HL-60 (cell line): ENCODE measurements at regions not wholly inside any gene's neighbourhood (a gene's known extent, or its start where the extent isn't known, plus 50 kb on each side); places are given as distances from the start of the nearest gene placed in this dataset.

Source experiments
- DNase-seq, 2 experiments: peaks; one replicate each; pipeline ENCODE4 v3.0.0-alpha.2; 2010 to 2020; ENCODE audit warnings: low read depth in 1 of 2, low spot score in 1 of 2
- H3K27ac ChIP-seq: fragments of 250-450 bp; sonication (Bioruptor Pico); replicated peaks from 2 replicates; pipeline ENCODE4 v1.5.1; 2020; ENCODE audit warnings: mild to moderate bottlenecking, moderate library complexity
- H3K27me3 ChIP-seq: fragments of 250-450 bp; sonication (Bioruptor Pico); 2 replicates; pipeline ENCODE4 v1.5.1; 2021; ENCODE audit warnings: mild to moderate bottlenecking, moderate library complexity; ENCODE audit not compliant: insufficient read depth, poor library complexity, severe bottlenecking
- H3K4me3 ChIP-seq: replicated peaks from 2 replicates; pipeline ENCODE4 v1.5.1; 2011; ENCODE audit warnings: mild to moderate bottlenecking, control low read depth, low read length; ENCODE audit not compliant: insufficient read depth
- GABPA ChIP-seq: IDR thresholded peaks from 2 replicates; pipeline ENCODE4 v1.6.1; 2012; ENCODE audit warnings: low read depth
- POLR2AphosphoS5 ChIP-seq: IDR thresholded peaks from 2 replicates; pipeline ENCODE4 v1.6.1; 2012; ENCODE audit warnings: low read depth
- SPI1 ChIP-seq: IDR thresholded peaks from 2 replicates; pipeline ENCODE4 v1.6.1; 2012; ENCODE audit warnings: low read depth, mild to moderate bottlenecking, borderline replicate concordance
- TF ChIP-seq, protein P1 (sequence below): IDR thresholded peaks from 2 replicates; pipeline ENCODE4 v1.6.1; 2012; ENCODE audit warnings: low read depth; ENCODE audit not compliant: insufficient replicate concordance
- TF ChIP-seq, protein P2 (sequence below): IDR thresholded peaks from one replicate; pipeline ENCODE4 v1.5.1; 2011; ENCODE audit warnings: low read length, control low read depth, inconsistent platforms; ENCODE audit not compliant: insufficient read depth

DNA sequence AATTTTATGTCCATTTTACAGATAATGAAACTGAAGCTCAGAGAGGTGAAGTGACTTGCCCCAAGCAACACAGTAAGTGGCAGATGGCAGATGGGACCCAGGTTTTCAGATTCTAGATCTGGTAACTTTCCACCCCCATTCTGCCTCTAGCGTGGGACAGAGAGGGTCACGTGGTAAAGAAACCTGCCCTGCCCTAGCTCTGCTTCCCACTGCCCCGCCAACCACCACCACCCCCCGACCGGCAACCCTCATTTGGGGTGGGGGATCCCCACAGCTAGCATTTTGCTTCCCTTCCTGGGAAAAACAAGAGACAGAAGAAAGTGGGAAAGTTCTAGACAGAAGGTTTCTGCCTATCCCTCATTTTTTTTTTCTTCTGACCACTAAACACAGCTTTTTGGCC, 172.5 kb downstream of the ACTL7B start:
- no peak overlapping the region for H3K4me3 ChIP-seq
- H3K27me3 ChIP-seq: no peaks in the 10 kb centered on the region
- TF ChIP-seq, protein P1, sequence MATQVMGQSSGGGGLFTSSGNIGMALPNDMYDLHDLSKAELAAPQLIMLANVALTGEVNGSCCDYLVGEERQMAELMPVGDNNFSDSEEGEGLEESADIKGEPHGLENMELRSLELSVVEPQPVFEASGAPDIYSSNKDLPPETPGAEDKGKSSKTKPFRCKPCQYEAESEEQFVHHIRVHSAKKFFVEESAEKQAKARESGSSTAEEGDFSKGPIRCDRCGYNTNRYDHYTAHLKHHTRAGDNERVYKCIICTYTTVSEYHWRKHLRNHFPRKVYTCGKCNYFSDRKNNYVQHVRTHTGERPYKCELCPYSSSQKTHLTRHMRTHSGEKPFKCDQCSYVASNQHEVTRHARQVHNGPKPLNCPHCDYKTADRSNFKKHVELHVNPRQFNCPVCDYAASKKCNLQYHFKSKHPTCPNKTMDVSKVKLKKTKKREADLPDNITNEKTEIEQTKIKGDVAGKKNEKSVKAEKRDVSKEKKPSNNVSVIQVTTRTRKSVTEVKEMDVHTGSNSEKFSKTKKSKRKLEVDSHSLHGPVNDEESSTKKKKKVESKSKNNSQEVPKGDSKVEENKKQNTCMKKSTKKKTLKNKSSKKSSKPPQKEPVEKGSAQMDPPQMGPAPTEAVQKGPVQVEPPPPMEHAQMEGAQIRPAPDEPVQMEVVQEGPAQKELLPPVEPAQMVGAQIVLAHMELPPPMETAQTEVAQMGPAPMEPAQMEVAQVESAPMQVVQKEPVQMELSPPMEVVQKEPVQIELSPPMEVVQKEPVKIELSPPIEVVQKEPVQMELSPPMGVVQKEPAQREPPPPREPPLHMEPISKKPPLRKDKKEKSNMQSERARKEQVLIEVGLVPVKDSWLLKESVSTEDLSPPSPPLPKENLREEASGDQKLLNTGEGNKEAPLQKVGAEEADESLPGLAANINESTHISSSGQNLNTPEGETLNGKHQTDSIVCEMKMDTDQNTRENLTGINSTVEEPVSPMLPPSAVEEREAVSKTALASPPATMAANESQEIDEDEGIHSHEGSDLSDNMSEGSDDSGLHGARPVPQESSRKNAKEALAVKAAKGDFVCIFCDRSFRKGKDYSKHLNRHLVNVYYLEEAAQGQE: no peak
- no peak for TF ChIP-seq GABPA
- DNase-seq: no peak
- no peak overlapping the region for H3K27ac ChIP-seq

DNA sequence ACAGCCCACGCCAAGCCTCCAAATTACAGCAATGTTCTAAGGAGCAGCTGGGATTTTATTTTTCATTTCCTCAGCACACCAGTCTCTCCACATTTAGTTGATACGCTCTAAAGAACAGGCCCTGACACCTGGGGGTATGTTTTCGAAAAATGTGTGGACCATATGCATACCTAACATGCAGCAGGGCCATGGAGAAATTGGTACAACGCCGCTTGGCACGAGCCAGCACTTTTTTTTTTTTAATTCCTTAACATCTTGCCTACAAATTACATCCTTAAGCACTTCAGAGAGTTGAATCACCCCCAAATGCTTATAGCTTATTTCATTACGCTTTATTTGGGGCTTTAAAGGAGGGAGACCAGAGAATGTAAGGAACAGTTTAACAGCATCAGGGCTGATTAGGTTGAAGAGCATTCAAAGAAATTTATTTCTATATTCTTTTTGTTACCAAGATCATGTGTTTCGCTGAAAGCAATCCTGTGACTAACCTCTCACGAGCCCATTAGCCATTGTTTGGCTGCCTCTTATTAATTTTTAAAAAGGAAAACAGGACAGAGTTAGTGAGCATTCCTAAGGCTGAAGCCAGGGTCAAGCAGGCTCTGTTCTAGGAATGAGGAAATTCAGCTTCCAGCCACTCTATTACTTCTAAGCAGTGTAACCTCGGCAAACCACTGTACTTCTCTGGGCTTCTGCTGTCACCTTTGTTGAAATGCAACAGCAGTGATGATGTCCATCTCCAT, 173.8 kb downstream of the ACTL7B start:
- no peak for DNase-seq
- TF ChIP-seq, protein P1: no peak
- TF ChIP-seq SPI1 (no peak), GABPA (no peak), POLR2AphosphoS5 (no peak)
- TF ChIP-seq, protein P2, sequence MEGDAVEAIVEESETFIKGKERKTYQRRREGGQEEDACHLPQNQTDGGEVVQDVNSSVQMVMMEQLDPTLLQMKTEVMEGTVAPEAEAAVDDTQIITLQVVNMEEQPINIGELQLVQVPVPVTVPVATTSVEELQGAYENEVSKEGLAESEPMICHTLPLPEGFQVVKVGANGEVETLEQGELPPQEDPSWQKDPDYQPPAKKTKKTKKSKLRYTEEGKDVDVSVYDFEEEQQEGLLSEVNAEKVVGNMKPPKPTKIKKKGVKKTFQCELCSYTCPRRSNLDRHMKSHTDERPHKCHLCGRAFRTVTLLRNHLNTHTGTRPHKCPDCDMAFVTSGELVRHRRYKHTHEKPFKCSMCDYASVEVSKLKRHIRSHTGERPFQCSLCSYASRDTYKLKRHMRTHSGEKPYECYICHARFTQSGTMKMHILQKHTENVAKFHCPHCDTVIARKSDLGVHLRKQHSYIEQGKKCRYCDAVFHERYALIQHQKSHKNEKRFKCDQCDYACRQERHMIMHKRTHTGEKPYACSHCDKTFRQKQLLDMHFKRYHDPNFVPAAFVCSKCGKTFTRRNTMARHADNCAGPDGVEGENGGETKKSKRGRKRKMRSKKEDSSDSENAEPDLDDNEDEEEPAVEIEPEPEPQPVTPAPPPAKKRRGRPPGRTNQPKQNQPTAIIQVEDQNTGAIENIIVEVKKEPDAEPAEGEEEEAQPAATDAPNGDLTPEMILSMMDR: no peak
- no peak overlapping the region for H3K4me3 ChIP-seq
- H3K27me3 ChIP-seq: no peaks in the 10 kb centered on the region
- H3K27ac ChIP-seq: no peak overlapping the region

DNA sequence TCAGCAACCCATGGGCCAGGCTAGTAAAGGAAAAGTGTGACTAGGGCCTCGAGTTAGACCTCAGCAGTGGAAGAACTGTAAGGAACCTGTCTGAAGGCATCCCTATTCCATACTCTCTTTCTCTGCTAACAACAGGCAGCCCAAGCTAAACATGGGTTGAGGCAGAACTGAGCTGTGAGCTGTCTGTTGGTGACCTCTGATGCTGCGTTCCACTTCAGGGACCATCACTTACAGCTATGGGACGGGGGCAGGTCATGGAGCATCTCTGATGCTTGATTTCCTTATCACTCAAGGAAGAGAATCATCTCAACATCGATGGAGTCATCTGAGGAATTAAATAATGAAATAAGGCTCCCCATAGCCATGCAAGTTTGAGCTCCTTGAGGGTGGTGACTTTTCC, 174.8 kb downstream of the ACTL7B start:
- Histone ChIP-seq H3K27me3 (no peaks in the 10 kb centered on the region), H3K27ac (no peak overlapping the region), H3K4me3 (no peak overlapping the region)
- TF ChIP-seq POLR2AphosphoS5: no peak
- TF ChIP-seq, protein P1: no peak
- no peak for TF ChIP-seq SPI1
- no peak for TF ChIP-seq GABPA
- TF ChIP-seq, protein P2: no peak
- DNase-seq: no peak
